ENCODE measurements at regions not wholly inside any gene's neighbourhood (a gene's known extent, or its start where the extent isn't known, plus 50 kb on each side); places are given as distances from the start of the nearest gene placed in this dataset.

DNA sequence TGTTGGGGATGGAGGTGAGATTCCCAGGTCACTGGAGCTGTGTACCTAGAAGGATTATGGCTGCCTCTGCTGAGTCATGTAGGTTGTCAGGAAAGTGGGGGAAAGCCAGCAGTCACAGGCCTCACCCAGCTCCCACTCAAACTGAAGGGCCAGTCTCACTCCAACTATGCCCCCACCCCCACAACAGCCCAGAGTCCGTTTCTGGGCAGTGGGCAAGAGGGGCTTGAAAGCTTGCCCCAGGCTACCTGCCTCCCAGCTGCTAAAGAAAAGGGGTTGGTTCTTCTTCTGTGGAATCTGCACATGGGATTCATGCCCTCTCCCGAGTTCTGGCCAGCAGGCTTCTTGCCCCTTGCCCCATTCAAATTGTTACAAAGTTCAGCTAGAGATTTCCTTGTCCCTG, 116.0 kb upstream of the PGRMC2 start:
- Histone ChIP-seq H3K9me3 (ENCODE audit: low read depth) (no peaks in the 10 kb centered on the region), H3K36me3 (no peaks in the 10 kb centered on the region), H3K4me1 (ENCODE audit: low read depth) (no peaks in the 10 kb centered on the region), H3K27me3 (no peaks in the 10 kb centered on the region), H3K27ac (no peak overlapping the region), H3K4me3 (no peak overlapping the region)
- TF ChIP-seq, protein P1, sequence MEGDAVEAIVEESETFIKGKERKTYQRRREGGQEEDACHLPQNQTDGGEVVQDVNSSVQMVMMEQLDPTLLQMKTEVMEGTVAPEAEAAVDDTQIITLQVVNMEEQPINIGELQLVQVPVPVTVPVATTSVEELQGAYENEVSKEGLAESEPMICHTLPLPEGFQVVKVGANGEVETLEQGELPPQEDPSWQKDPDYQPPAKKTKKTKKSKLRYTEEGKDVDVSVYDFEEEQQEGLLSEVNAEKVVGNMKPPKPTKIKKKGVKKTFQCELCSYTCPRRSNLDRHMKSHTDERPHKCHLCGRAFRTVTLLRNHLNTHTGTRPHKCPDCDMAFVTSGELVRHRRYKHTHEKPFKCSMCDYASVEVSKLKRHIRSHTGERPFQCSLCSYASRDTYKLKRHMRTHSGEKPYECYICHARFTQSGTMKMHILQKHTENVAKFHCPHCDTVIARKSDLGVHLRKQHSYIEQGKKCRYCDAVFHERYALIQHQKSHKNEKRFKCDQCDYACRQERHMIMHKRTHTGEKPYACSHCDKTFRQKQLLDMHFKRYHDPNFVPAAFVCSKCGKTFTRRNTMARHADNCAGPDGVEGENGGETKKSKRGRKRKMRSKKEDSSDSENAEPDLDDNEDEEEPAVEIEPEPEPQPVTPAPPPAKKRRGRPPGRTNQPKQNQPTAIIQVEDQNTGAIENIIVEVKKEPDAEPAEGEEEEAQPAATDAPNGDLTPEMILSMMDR (IDR thresholded peaks at IDR 0.05; ENCODE audit: low read depth, low read length) = no peak
- no peak for DNase-seq (ENCODE audit: low read depth in 1 of 2, low spot score in 1 of 2)

DNA sequence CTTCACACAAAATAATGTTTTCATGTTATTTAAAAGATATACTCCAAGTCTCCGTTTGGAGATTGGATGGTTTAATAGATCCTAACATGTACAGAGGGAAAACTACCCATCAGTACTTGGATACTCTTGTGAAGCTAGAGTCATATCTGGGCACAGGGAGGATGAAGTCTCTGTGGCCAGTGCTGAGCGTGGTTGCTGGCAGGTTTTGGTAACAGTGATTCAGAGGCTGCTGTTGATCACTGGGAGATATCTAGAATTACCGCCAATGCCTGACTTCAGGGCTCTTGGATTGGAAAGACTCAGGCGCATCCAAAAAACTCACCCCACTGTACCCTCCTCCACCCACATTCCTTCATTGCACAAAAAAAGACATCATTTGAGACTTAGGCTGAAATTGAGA, 107.2 kb upstream of the PGRMC2 start:
- H3K4me3 ChIP-seq = no peak overlapping the region
- no peak overlapping the region for H3K27ac ChIP-seq
- no peaks in the 10 kb centered on the region for H3K27me3 ChIP-seq
- H3K9me3 ChIP-seq (ENCODE audit: low read depth) = no peaks in the 10 kb centered on the region
- TF ChIP-seq, protein P1 (IDR thresholded peaks at IDR 0.05; ENCODE audit: low read depth, low read length) = no peak
- peak in 1 of 2 donors; percentile 34 for DNase-seq (ENCODE audit: low read depth in 1 of 2, low spot score in 1 of 2)
- H3K4me1 ChIP-seq (ENCODE audit: low read depth) = peaks cover 8% of the 10 kb centered on the region
- H3K36me3 ChIP-seq = no peaks in the 10 kb centered on the region

DNA sequence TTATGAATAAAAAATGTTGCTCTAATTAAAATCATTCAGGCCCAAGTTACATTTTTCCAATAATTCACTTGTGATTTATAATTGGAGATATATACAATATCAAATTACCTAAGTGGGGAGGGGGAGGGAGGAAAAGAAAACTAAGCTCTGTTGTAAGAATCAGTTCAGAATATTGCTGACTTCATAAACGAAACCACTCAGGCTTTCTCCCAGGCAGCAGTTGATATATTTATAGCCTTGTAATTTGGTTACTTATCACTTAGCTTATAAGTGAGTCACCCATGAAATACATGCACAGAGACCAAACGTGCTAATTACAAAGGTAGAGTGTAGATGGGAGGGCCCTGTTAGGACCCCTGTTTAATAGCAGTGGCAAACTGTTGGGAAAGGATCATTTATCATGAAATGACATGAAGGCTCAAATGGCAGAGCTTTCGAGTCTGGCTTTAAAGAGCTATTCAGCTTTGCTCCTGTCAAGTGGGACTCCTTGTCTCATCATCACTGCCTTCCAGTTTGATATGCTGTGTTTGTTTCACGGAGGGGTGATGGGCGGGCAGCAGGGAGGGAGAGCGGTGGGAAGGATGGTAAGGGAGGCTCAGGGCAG, 105.6 kb upstream of the PGRMC2 start:
- peak; percentile 62 to 82 for DNase-seq (ENCODE audit: low read depth in 1 of 2, low spot score in 1 of 2)
- Histone ChIP-seq H3K4me3 (no peak overlapping the region), H3K4me1 (ENCODE audit: low read depth) (peaks cover 8% of the 10 kb centered on the region), H3K27ac (no peak overlapping the region), H3K27me3 (no peaks in the 10 kb centered on the region), H3K36me3 (no peaks in the 10 kb centered on the region), H3K9me3 (ENCODE audit: low read depth) (no peaks in the 10 kb centered on the region)
- TF ChIP-seq, protein P1 (IDR thresholded peaks at IDR 0.05; ENCODE audit: low read depth, low read length) = no peak

DNA sequence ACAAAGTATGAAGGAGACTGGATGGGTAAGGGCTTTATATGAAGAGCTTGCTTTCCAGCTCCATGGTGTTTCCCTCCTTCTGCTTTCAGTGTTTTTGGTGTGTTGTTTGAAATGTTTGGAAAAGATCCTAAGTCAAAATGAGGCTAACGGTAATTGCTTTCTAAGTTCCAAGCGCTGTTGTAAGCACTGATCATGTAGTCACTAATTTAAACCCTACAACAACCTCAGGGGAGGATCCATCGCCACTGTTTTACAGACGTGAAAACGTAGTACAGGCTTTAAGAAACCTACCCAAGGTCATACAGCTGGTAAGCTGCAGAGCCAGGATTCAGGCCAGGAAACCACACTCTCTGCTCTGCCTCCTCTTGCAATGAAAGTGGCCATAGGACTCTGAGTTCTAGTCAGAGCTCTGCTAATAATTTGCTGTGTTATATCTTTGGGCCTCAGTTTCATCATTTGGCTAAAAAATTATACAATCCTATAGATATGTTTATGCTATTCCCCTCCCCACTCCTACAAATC, 102.9 kb upstream of the PGRMC2 start:
- DNase-seq (ENCODE audit: low read depth in 1 of 2, low spot score in 1 of 2) = no peak
- TF ChIP-seq, protein P1 (IDR thresholded peaks at IDR 0.05; ENCODE audit: low read depth, low read length) = no peak
- Histone ChIP-seq H3K9me3 (ENCODE audit: low read depth) (no peaks in the 10 kb centered on the region), H3K27ac (no peak overlapping the region), H3K4me1 (ENCODE audit: low read depth) (peaks cover 8% of the 10 kb centered on the region), H3K27me3 (no peaks in the 10 kb centered on the region), H3K36me3 (no peaks in the 10 kb centered on the region), H3K4me3 (no peak overlapping the region)

DNA sequence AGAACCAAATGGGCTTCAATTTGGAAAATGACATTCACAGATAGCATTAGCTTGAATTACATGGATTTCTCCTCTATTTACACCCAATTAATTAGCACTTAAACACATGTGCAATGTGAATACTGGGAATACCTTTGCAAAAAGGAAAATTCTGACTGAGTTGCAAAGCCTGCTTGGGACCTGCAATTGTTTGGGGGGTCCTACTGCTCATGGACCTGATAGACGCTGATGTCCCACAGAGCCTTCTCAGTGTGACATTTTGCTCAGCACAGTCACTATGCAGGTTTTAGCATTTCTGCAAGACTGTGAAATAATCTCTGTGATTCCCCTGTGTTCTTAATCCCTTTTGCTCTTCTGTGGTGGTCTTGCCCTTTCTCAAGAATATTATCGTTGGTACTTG, 101.2 kb upstream of the PGRMC2 start:
- DNase-seq (ENCODE audit: low read depth in 1 of 2, low spot score in 1 of 2) = no peak

More for the DNA sequence above, 101.2 kb upstream of the PGRMC2 start:
- no peaks in the 10 kb centered on the region for H3K9me3 ChIP-seq (ENCODE audit: low read depth)
- no peak overlapping the region for H3K4me3 ChIP-seq
- peaks cover 7% of the 10 kb centered on the region for H3K4me1 ChIP-seq (ENCODE audit: low read depth)
- H3K36me3 ChIP-seq = no peaks in the 10 kb centered on the region
- H3K27ac ChIP-seq = no peak overlapping the region
- H3K27me3 ChIP-seq = no peaks in the 10 kb centered on the region
- TF ChIP-seq, protein P1 (IDR thresholded peaks at IDR 0.05; ENCODE audit: low read depth, low read length) = no peak
